GM19452 (cell line): ENCODE measurements at regions not wholly inside any gene's neighbourhood (a gene's known extent, or its start where the extent isn't known, plus 50 kb on each side); places are given as distances from the start of the nearest gene placed in this dataset.

ENCODE experiments used
- ATAC-seq: cut with Tn5 transposase; IDR thresholded peaks from one replicate; pipeline ENCODE4 v1.9.1; 2021; ENCODE audit not compliant: unreplicated experiment

DNA sequence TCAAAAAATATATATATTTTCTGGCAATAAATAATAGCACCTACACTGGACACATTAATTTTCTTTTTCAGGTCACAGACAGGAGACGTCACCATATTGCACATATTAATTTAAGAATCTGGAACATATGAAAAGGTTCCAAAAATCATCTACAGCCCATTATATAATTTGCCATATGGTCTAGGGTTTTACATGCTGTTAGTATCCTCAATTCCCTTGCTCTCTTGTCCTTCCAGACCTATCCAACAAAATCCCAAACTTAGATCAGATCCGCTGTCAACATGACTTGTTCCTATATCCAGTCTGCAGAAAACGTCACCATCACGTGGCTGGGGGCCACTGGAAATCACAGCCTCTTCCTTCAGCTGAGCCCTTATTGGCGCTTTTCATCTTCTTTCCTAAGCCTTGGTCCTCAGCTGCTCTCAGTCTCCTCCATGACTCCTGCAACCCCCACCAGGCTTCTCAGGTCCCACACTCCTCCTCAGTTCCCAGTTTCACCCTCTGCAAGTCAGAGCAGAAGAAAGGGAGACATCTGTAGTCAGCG lies 192.0 kb upstream of the GATB start:
- ATAC-seq = no peak

DNA sequence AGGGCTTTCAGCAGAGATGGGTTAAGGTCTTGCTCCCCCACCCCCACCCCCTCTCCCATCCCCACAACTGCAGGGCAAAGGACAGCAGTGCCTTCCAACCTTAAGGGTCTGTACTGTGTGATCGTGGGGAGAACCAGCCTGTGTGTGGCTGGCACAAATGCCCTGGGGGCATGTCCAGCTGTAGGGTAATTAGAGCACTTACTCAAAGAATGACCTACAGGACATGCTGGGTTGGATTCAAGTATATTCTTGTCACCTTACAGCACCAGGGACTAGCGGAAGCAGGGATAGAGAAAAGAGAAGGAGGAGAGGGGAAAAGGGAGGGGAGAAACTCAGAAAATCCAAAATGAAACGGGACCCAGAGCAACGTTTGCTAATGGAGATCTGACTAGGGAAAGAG lies 191.3 kb upstream of the GATB start:
- no peak for ATAC-seq

DNA sequence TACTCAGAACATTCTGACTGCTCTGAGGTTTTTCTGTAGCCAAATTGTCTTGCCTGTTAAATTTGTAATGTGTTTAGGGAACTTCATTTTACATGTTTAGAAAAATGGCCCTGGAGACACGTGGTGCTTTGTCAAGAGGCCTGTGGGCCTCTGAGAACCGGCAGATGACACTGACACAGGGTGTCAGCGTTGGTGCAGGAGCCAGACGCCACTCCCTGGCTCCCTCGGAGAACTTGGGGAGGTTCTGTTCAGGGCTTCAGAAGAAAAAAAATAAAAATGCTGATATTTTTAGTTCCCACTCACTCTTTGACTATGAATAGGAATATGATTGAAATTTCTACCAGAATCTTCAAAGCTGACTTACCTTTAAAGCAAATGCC lies 190.9 kb upstream of the GATB start:
- ATAC-seq = no peak

DNA sequence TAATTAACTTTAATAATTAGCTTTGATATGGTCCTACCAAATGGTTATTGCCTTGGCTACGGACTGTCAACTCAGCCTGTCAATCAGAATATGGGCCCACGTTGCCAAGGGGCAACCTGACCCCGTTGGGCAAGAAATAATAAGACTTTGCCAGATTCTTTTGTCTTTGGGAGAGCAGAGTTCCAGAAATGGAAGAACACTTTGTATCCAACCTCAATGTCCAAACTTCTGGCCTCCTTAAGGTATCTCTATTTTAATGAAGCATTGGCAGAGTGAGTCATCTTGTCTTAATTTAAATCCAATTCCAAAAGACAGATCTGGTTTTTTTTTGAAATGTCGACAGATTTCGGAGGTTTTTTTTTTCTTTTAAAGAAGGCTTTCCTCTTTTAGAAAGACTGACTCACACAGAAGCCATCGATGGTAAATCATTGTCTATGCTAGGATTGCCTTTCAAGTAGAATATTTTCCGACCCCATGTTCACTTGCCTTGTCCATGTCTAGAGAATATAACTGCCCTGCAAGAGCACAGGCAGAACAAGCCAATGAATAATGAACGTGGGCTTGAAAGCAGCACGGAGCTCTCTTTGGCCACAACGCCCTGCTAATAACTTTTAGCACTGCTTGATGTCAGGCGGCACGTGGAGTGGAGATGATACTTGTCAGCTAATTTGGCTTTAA lies 190.3 kb upstream of the GATB start:
- ATAC-seq = no peak

DNA sequence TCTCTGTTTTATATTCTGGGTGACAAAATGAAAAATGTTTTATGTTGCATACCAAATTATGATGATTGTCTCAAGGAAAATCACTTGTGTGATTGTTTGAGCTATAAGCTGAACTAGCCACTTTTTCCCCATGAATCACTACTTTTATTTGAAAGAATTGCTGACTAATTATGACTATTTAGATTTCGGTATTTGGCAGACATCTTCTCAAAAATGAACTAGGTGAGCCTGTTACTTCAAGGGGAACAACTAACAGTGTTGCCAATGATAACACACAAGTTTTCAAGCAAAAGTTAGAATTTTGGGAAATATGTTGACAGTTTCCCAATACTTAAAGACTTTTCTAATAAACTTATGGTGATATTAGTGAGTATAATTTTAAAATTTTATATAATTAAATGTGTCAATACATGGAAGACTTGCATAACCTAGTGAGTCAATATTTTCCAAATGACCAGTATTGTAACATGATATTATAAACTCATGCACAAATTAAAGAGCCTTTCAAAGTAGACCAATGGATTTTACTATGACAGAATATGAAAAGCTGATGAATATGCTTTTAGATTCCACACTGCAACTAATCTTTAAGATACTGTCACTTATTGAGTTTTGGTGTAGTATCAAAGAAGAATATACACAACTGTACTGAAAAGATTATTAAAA lies 187.7 kb upstream of the GATB start:
- no peak for ATAC-seq

GRCh38 chr4:151946718-151947117 lies 185.9 kb upstream of the GATB start:
- no peak for ATAC-seq

DNA sequence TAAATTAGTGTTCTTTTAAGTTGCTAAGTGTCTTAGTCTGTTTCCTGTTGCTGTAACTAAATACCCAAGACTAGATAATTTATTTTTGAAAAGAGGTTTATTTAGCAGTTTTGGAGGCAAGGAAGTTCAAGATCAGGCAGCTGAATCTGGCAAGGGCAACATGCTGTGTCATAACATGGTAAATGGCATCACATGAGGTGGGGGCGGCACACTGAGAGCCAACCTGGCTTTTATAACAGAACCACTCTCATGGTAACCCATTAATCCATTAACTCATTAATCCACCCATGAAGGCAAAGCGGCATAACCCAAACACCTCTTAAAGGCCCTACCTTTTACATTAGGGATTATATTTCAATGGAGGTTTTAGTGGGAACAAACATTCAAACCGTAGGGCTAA lies 182.2 kb upstream of the GATB start:
- no peak for ATAC-seq

DNA sequence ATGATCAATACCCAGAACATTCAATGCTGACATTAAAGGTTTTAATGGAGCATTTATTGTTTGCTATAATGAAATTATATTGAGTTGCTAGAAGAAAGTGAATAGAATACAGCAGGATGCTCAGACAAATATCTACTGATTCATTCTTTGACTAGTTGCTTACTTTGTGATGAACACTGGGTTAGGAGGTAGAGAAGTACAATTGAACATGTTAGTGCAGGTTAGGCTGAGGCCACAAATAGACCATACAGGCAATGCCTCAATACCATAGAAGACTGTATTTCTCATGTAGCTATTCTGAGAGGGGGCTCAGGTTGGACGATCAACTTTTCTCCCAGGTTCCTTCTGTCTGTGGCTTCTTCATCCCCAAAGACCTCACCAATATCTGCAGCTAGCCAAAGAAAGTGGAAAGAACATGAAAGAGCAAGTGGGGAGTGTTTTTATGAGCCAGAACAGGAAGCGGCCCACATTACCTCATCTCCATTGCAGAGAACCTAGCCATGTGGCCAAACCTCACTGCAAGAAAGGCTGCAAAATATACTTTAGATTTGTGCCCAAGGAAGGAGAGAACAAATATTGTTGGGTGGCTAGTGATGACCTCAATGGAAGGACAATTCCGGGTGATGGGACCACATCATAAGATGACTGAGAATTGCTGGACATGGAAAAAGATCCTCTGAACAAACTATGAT lies 180.3 kb upstream of the GATB start:
- no peak for ATAC-seq

DNA sequence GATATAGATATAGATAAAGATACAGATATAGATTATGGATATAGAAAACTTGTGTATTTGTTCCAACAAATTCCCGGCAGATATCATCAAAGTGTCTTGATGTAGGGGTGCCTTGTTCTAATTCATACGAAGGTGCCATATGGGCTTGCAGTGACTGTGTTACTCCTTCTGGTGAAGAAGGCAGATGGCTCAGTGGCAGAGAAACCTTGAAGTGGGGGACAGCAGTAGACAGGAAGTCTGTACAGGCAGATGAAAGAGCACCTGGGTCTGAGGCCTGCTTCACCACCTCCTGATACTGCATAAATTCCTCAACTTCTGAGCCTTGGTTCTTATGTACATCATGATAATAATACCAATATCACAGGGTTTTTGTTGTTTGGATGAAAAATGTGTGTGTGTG lies 179.5 kb upstream of the GATB start:
- no peak for ATAC-seq

- no peak for ATAC-seq
Observed at GRCh38 chr4:151939670-151940069, 178.9 kb upstream of the GATB start.

GRCh38 chr4:151935411-151935810 lies 174.6 kb upstream of the GATB start:
- ATAC-seq = no peak

- no peak for ATAC-seq
Observed at GRCh38 chr4:151934766-151935165, 174.0 kb upstream of the GATB start.

DNA sequence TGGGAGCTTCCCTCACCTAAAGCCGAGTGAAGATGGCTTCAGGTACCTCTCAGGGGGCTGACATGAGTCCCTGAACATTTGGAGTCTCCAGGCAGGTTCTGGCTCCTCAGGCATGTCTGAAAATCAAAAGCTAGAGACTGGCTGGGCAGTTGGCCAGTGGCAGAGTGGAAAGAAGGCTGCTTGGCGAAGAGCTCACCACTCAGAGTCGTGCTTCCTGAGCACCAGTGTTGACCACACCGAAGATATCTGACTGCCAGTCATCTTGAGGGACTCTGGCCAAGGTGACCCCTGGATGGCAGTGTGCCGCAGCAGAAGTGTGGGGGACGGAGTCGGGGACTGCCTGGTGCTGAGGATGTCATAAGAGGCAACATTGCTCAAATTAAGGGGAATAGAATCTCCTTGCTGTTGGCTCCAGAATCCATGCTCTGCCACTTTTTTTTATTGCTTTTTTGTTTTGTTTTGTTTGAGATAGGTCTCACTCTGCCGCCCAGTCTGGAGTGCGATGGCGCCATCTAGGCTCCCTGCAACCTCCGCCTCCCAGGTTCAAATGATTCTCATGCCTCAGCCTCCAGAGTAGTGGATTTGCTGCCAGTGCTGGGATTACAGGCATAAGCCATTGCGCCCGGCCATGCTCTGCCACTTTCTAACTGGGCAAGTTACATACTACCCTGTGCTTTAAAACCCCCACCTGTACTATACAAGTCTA lies 172.5 kb upstream of the GATB start:
- ATAC-seq = no peak

DNA sequence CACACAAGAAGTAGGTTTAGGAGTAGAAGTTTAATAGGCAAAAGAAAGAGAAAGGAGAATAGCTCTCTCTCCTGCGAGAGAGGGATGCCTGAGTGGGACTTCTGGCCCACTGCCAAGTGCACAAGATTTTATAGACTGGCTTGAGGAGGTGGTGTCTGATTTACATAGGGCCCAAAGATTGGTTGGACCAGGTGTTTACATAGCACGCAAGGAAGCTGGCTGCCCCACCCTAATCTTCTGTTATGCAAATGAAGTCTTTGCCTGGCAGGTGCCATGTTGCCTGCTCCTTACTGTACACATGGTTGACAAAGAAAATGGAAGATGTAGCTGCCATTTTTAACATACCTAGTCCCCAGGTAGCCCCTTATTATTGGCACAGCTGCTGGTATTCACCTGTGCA lies 170.8 kb upstream of the GATB start:
- ATAC-seq = no peak

GRCh38 chr4:151930372-151930771 lies 169.6 kb upstream of the GATB start:
- no peak for ATAC-seq

DNA sequence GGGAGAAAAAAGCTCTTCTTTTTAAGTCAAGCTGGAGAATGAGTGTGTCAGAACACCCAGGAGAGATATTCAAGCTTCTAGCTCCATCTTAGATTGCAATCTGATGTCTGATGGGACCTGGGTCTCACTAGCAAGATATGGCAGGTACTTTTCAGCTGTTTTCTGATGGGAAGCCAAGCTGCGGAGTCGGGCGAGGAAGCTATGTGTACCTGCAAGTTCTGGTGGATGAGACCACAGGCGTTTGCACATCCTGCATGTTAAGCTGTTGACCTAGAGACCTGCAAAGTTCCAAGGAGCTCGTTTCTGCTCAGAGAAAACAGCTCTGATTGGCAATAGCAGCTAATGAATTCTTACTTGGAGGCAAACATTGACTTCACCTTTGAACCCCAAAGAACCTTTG lies 167.3 kb upstream of the GATB start:
- ATAC-seq = no peak

DNA sequence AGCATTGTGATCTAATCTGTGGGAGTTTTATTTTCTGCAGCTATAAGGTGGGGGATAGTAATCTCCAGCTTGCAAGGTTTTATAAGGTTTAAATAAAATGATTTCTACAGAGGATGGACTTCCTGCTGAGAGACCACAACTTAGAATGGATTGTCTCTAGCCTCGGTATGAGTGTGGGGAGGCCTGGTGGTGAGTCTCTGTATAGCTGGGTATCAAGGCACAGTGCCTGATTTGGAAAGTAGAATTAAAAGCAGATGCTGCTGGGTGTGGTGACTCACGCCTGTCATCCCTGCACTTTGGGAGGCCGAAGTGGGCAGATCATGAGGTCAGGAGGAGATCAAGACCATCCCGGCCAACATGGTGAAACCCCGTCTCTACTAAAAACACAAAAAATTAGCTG lies 162.0 kb upstream of the GATB start:
- no peak for ATAC-seq

DNA sequence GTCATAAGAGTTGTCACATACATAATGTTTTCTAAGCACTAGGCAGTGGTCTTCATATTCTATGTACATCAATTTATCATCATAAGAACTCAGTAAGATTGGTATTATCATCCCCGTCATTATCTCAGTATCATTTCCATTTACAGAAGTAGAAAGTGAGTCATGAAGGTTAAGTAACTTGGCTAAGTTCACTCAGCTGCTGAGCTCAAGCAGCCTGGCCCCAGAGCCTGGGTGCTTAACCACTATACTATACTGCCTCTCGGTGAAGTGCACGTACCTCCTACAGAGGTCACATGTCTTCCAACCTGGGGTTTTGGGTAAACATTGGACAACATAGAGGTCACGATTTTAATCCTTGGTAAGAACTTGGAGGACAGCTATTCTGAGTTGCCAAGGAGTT lies 161.5 kb upstream of the GATB start:
- no peak for ATAC-seq

GRCh38 chr4:151921811-151922210 lies 161.0 kb upstream of the GATB start:
- ATAC-seq = no peak

DNA sequence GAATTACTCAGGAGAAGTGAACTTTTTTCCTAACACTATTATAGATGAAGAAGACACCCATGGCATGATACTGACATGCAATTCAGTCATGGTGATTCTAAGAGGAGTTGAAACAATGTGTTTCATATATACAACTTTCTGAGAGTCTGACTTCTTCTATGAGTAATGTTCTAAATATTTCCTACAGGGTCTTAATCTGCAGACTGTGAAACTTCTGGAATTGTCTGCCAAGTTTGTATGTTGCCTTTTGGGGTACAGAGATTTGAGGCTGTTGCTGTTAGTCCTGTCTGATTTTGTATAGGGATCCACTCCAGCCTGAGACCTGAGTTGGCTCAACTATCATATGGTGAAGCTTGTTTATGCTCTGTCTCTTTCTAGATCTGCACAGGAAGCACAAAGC lies 160.6 kb upstream of the GATB start:
- ATAC-seq = no peak

DNA sequence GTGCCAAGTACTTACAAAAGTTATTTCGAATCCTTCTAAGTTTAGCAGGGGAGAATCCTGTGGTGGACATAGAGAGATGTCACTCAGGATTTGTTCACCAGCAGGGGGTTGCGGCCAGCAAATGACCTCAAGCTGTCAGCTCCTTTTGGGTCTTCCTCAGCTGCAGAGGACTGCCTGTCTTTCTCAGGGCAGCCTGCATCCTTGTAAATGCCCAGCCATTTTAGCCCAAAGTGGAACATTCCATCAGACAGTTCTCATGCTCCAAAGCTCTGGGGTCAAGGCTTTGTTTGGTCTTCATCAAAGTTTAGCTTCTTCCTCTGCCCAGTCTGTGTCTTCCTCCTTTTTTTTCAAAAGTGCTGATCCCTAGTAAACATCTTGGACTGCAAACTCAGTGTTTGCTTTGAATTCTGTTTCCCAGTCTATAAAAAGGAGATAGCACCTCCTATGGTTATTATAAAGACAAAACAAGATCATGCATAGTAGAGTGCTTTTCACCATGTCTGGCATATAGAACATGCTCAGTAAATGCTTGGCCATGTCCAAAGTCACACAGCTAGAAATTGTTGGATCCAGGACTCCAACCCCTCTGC lies 156.4 kb upstream of the GATB start:
- ATAC-seq = no peak
